GM18505 (cell line): ENCODE measurements at regions not wholly inside any gene's neighbourhood (a gene's known extent, or its start where the extent isn't known, plus 50 kb on each side); places are given as distances from the start of the nearest gene placed in this dataset.
"Not testable (repeated sequence)": the region's sequence is repeated elsewhere in the genome, so short reads cannot be mapped to it uniquely, and the experiment has no call there.

Experiments used
- ATAC-seq: cut with Tn5 transposase; IDR thresholded peaks from one replicate; pipeline ENCODE4 v1.9.1; 2021; ENCODE audit not compliant: unreplicated experiment
- POLR2A ChIP-seq: IDR thresholded peaks from 4 replicates; pipeline ENCODE4 v1.6.1; 2011; ENCODE audit warnings: borderline replicate concordance; ENCODE audit not compliant: insufficient read depth, insufficient read length; ENCODE audit errors: extremely low read depth

DNA sequence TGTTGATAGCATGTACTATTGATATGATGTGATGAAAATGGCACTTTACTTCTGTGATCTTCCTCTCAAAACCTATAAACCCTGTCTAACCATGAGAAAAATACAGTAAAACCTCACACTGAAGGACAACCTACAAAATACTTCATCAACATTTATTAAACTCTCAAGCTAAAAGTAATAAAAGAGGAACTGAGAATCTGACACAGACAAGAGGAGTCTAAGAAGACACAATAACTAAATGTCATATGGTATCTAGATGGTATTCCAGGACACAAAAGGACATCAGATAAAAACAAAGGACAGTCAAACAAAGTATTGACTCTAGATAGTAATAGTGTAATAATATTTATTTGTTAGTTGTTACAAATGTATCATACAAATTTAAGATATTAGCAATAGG is 655.3 kb downstream of the SH3BGRL start:
- no peak for TF ChIP-seq POLR2A
- ATAC-seq: no peak

DNA sequence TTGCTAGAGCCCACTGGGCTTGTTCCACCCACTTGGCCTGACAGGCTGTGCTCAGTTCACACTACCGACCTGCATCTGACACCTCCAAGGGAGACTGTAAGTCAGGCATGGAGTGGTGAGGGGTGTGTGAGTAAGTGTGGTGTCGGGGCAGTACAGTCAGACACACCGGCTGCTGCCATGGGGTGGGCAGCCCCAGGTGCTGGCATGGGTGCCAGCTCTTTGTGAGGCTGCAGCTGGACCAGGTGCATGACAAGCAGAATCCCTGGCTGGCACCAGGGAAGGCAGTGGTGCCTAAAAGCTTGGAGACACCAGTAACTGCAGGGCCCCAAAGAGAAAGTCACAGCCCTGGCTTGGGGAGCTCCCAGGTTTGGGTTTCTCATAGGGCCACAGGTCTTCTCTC is 665.0 kb downstream of the SH3BGRL start:
- ATAC-seq: no peak
- TF ChIP-seq POLR2A: no peak

DNA sequence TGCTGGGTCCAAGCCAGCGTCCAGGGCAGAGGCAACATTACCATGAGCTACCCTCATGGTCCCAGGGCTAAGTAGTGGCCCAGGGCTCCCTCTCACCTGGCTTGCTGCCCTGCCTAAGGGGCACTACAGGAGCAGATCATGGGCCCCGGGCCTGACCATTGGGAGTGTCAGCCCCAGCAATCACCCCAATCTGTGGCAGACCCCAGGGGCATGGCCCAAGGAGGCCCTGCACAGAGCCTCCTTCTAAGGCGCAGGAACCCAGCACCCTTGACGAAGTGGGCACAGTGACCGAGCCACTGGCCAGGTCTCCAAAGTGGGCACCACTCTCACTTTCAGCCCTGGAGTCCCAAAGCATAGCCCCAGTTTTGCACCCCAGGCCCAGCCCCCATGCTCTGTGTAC is 667.1 kb downstream of the SH3BGRL start:
- ATAC-seq: no peak
- no peak for TF ChIP-seq POLR2A

DNA sequence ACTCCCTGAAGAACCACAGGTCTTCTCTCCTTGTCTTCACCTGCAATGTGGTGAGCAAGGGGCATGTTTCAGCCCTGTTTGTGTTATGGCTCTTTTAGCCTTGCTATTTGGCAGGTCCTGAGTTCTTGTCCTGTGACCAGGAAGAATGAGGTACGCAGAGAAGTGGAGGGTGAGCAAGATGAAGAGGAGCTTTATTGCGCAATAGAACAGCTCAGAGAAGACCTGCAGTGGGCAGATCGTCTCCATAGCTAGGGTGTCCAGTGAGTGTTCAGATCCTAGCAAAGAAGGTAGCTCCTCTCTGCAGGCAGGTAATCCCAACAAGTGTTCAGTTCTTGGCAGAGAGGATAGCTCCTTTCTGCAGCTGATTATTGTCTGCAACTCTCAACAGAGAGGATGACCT is 672.9 kb downstream of the SH3BGRL start:
- ATAC-seq: no peak
- no peak for TF ChIP-seq POLR2A

DNA sequence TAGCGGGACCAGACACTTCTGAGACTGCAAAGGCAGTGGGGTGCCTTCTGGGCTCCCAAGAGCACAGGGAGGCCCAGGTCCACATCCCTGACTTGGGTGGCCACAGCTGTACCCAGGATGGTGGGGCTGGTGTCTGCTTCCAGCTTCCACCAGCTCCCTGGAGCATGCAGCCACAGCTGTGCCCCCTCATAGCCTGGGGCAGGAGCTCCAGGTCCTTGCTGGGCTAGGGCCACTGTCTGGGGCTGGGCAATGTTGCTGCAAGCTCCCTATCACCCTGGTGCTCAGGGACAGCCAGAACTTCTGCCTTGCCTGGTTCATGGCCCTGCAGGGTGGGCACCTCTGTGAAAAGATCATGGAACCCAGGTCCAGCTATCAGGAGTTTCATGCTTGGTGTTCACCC is 673.9 kb downstream of the SH3BGRL start:
- TF ChIP-seq POLR2A: no peak
- no peak for ATAC-seq

DNA sequence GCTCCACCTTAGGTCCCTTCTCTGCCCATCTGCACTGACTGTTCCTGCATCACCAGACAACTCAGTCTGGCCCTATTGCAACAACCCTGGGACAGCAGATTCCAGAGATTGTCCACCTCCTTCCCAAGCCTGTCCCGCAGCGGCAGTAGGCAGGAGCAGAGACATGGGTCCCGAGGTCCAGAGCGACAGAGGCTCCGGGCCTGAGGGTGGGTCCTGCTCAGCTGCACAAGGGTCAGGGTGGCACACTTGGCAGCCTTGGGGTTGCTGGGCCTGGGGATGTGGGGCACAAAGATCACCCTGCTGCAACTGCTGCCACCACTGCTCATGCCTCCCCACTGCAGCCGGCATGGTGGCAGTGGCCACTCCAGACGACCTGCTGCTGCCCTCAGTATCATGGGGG is 674.5 kb downstream of the SH3BGRL start:
- TF ChIP-seq POLR2A: no peak
- no peak for ATAC-seq

DNA sequence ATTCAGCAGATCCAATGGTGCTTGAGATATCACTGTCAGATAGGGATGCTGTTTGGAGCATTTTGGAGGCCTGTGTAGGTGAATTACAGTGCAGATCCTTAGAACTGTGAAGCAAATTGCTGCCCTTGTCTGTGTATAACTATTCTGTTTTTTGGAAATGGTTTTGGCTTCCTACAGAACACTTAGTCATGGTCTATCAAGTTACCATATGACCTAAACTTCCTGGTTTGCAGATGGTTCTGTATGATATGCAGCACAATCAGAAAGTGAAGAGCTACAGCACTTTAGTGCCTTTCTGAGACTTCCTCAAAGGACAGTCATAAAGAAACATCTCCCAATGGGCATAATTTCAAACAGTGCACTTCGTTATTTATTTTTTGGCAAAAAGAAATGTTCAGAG is 688.6 kb downstream of the SH3BGRL start:
- no peak for ATAC-seq
- no peak for TF ChIP-seq POLR2A

DNA sequence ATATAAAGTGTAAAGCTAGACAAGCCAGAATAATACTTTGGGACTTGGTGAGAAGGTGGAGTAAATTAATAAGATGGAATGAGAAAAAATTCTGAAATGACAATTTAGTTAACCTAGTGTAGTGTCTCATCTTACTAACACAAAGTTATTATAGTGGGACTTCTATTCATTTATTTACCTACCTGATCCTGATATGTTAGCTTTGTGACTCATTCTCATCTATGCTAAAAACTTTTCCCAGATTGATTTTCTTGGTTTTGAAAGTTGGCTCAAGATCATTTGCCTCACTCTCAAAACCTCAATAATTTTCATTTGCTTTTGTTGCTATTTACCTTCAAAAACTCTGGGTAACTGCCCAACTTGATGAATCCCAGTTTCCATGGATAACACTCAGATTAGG is 698.6 kb downstream of the SH3BGRL start:
- no peak for TF ChIP-seq POLR2A
- no peak for ATAC-seq

DNA sequence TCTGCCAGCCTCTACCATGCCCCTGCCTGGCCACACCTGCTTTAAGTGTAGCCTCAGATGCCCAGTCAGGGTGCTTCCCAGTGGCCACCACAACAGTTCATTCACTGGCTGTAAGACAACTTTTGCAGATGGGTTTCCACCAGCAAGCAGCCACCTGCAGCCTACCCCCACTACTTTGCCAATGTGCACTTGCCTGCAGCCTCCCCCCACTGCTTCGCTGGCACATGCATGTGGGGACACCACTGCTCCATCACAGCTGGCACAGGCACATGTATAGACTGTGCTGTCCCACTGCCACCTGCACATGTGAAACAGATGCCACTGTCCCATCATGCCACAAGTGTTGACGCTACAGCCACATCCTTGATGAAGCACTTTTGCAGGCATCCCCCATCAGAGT is 723.9 kb downstream of the SH3BGRL start:
- ATAC-seq: no peak

DNA sequence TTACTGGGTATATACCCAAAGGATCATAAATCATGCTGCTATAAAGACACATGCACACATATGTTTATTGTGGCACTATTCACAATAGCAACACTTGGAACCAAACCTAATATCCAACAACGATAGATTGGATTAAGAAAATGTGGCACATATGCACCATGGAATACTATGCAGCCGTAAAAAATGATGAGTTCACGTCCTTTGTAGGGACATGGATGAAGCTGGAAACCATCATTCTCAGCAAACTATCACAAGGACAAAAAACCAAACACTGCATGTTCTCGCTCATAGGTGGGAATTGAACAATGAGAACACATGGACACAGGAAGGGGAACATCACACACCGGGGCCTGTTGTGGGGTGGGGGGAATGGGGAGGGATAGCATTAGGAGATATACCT is 744.0 kb downstream of the SH3BGRL start:
- not testable (repeated sequence) for ATAC-seq

More for the DNA sequence above, 723.9 kb downstream of the SH3BGRL start:
- no peak for TF ChIP-seq POLR2A

DNA sequence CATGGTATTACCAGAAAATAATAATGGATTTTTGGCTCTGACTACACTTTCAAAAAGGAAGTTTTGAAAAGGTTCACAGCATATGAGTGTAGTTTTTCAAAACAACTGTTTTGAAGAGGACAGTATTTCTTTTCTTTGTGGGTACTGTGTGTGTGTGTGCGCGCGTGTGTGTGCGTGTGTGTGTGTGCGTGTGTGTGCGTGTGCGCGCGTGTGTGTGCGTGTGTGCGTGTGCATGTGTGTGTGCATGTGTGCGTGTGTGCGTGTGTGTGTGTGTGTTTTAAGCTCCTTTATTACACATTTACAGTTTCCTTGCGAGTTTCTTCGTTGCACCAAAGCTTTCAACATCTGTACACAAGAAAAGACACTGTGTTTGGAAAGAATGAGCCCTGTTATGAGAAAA is 755.4 kb downstream of the SH3BGRL start:
- no peak for TF ChIP-seq POLR2A

DNA sequence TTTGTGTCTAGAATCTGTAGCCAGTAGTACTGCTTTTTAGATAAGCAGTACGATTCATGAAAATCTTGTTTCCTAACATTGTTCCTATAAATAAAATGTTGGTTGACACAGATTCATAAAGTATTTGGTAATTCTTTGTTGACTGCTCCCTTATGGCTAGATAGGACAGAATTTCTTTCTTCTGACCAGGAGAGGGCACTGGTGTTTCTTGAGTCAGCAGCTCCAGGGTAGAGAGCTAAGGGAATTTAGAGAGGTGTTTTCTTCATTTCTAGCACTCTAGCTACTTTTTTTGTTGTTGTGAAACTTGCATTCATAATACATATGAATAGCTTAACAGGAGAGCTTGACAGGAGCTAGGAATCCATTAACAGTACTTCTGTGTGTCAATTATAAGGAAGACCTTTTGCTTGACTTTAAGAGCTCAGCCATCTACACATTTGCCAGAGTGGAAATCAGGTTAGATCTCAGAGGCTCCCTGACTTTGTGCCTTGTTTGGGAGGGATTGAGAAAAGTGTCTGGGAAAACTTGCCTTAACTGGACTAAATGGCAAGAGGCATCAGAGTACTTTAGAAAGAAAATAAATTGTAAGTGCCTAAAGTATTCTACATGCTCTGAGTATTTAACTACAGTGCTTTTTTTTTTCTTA is 756.1 kb downstream of the SH3BGRL start:
- no peak for TF ChIP-seq POLR2A
- ATAC-seq: no peak

More for the DNA sequence above, 755.4 kb downstream of the SH3BGRL start:
- ATAC-seq: no peak

DNA sequence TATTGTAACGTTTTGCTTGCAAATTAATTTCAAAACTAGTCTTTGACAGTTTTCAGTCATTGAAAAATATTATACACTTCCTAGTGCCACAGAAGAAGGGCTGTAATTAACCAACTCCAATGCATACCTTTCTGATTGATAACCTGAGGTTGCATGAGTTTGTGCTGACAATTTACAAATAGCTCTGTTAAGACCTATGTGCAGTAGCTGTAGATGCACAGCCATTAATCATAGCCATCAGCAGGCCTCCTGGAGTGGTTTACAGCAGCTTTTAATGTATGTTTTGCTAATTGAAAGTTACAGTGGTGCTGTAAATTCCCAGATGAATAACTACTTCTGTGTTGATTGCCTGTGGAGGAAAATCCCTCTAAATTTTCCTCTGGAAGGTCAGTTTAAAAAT is 758.1 kb downstream of the SH3BGRL start:
- no peak for ATAC-seq
- TF ChIP-seq POLR2A: no peak

DNA sequence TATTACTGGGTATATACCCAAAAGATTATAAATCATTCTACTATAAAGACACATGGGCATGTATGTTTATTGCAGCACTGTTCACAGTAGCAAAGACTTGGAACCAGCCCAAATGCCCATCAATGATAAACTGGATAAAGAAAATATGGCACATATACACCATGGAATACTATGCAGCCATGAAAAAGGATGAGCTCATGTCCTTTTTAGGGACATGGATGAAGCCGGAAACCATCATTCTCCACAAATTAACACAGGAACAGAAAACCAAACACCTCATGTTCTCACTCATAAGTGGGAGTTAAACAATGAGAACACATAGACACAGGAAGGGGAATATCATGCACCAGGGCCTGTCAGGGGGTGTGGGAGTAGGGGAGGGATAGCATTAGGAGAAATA is 772.5 kb downstream of the SH3BGRL start:
- not testable (repeated sequence) for ATAC-seq

DNA sequence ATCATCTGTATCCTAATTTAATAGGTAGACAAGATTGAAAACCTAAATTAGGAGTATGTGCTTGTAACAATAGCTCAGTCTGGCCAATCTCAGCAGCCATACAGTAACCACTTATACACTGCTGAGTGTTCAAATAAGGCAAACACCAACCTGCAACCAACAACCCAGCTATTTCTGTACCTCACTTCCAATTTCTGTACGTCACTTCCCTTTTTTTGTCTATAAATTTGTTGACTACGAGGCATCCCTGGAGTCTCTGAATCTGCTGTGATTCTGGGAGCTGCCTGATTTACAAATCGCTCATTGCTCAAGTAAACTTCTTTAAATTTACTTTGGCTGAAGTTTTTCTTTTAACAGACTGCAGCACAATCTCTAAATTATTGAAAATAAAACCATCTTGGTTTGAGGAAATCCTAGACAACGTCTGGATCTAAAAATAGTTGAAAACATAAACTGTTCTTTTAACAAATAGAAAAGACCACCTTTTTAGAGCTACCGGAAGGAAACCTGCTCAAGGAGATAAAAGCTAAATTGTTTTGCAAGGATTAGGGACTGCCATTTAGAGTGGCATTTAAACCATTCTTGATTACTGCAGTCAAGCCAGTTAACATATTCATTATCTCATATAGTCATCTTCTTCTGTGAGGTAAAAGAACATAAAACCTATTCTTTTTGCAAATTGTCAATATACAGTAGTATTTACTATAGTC is 778.1 kb downstream of the SH3BGRL start:
- no peak for ATAC-seq
- TF ChIP-seq POLR2A: no peak

DNA sequence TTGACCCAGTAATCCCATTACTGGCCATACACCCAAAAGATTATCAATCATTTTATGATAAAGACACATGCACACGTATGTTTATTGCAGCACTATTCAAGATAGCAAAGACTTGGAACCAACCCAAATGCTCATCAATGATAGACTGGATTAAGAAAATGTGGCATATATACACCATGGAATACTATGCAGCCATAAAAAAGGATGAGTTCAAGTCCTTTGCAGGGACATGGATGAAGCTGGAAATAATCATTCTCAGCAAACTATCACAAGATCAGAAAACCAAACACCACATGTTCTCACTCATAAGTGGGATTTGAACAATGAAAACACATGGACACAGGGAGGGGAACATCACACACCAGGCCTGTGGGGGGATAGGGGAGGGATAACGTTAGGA is 785.3 kb downstream of the SH3BGRL start:
- not testable (repeated sequence) for ATAC-seq

DNA sequence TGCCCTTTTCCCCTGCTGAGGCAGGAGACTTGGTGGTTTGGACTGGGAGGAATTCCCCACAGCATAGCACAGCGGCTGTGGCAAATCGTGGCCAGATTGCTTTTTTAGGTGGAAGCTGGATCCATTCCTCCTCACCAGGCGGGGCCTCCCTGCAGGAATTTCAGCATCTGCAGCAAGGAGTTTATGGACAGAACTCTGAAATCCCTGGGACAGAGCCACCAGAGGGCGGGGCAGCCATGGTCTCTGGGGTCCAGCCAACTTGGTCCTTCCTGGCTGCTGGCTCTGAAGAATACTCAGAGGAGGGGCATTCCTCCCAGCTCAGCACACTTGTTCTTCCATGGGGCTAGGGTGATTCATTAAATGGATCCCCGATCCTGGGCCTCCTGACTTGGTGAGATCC is 794.3 kb downstream of the SH3BGRL start:
- no peak for TF ChIP-seq POLR2A
- no peak for ATAC-seq
